H1 (cell line): ENCODE measurements at regions not wholly inside any gene's neighbourhood (a gene's known extent, or its start where the extent isn't known, plus 50 kb on each side); places are given as distances from the start of the nearest gene placed in this dataset.

Experiments used
- ASH2L ChIP-seq: fragments of 200-600, 300-600 bp; sonication (generic); IDR thresholded peaks from one replicate; pipeline ENCODE4 v1.7.1; 2017; ENCODE audit warnings: low read length
- BCL11A ChIP-seq, 2 experiments: IDR thresholded peaks; one replicate each; pipeline ENCODE4 v1.6.1; 2011; ENCODE audit warnings: low read depth in 2 of 2, low read length in 2 of 2, mild to moderate bottlenecking in 2 of 2
- FOSL1 ChIP-seq: IDR thresholded peaks from 2 replicates; pipeline ENCODE4 v1.6.1; 2011; ENCODE audit warnings: mild to moderate bottlenecking, low read depth, low read length, moderate library complexity; ENCODE audit not compliant: insufficient read depth
- GTF2F1 ChIP-seq: IDR thresholded peaks from 2 replicates; pipeline ENCODE4 v1.6.1; 2012; ENCODE audit warnings: low read depth, low read length, improper control_type of control experiment, borderline replicate concordance
- JUND ChIP-seq: IDR thresholded peaks from 2 replicates; pipeline ENCODE4 v1.6.1; 2011; ENCODE audit warnings: mild to moderate bottlenecking, improper control_type of control experiment, low read length
- RXRA ChIP-seq: IDR thresholded peaks from 2 replicates; pipeline ENCODE4 v1.6.1; 2011; ENCODE audit warnings: low read depth, mild to moderate bottlenecking, low read length, moderate library complexity; ENCODE audit not compliant: insufficient read depth
- SP1 ChIP-seq: IDR thresholded peaks from 2 replicates; pipeline ENCODE4 v1.6.1; 2011; ENCODE audit warnings: low read depth, low read length
- SP4 ChIP-seq: IDR thresholded peaks from 2 replicates; pipeline ENCODE4 v1.6.1; 2012; ENCODE audit warnings: low read length, inconsistent platforms
- TF ChIP-seq, protein P1 (sequence below): fragments of 300-600 bp; sonication (generic); IDR thresholded peaks from 2 replicates; pipeline ENCODE4 v1.7.1; 2012; ENCODE audit warnings: low read length, moderate library complexity, mild to moderate bottlenecking, inconsistent platforms; ENCODE audit not compliant: insufficient replicate concordance
- TF ChIP-seq, protein P2 (sequence below): IDR thresholded peaks from 2 replicates; pipeline ENCODE4 v1.6.1; 2012; ENCODE audit warnings: low read length, inconsistent platforms

DNA sequence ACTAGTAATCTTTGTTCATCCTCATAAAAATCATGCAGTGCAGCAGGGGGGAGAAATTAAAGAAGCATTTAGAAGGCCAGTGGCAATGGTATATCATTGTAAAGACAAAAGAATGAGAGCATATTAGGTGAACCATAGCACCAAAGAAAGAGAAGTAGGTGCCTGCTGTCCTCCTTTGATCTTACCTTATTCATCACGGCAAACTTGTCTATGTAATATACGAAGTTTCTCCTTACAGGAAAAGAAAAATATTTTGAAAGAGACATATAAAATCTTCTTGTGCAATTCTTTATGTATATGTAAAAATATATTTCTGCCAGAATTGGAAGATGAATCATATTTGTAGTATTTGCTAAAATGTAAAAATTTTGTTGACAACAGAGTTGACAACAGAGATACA is 411.3 kb upstream of the ARRDC3 start (continued):
- TF ChIP-seq, protein P1, sequence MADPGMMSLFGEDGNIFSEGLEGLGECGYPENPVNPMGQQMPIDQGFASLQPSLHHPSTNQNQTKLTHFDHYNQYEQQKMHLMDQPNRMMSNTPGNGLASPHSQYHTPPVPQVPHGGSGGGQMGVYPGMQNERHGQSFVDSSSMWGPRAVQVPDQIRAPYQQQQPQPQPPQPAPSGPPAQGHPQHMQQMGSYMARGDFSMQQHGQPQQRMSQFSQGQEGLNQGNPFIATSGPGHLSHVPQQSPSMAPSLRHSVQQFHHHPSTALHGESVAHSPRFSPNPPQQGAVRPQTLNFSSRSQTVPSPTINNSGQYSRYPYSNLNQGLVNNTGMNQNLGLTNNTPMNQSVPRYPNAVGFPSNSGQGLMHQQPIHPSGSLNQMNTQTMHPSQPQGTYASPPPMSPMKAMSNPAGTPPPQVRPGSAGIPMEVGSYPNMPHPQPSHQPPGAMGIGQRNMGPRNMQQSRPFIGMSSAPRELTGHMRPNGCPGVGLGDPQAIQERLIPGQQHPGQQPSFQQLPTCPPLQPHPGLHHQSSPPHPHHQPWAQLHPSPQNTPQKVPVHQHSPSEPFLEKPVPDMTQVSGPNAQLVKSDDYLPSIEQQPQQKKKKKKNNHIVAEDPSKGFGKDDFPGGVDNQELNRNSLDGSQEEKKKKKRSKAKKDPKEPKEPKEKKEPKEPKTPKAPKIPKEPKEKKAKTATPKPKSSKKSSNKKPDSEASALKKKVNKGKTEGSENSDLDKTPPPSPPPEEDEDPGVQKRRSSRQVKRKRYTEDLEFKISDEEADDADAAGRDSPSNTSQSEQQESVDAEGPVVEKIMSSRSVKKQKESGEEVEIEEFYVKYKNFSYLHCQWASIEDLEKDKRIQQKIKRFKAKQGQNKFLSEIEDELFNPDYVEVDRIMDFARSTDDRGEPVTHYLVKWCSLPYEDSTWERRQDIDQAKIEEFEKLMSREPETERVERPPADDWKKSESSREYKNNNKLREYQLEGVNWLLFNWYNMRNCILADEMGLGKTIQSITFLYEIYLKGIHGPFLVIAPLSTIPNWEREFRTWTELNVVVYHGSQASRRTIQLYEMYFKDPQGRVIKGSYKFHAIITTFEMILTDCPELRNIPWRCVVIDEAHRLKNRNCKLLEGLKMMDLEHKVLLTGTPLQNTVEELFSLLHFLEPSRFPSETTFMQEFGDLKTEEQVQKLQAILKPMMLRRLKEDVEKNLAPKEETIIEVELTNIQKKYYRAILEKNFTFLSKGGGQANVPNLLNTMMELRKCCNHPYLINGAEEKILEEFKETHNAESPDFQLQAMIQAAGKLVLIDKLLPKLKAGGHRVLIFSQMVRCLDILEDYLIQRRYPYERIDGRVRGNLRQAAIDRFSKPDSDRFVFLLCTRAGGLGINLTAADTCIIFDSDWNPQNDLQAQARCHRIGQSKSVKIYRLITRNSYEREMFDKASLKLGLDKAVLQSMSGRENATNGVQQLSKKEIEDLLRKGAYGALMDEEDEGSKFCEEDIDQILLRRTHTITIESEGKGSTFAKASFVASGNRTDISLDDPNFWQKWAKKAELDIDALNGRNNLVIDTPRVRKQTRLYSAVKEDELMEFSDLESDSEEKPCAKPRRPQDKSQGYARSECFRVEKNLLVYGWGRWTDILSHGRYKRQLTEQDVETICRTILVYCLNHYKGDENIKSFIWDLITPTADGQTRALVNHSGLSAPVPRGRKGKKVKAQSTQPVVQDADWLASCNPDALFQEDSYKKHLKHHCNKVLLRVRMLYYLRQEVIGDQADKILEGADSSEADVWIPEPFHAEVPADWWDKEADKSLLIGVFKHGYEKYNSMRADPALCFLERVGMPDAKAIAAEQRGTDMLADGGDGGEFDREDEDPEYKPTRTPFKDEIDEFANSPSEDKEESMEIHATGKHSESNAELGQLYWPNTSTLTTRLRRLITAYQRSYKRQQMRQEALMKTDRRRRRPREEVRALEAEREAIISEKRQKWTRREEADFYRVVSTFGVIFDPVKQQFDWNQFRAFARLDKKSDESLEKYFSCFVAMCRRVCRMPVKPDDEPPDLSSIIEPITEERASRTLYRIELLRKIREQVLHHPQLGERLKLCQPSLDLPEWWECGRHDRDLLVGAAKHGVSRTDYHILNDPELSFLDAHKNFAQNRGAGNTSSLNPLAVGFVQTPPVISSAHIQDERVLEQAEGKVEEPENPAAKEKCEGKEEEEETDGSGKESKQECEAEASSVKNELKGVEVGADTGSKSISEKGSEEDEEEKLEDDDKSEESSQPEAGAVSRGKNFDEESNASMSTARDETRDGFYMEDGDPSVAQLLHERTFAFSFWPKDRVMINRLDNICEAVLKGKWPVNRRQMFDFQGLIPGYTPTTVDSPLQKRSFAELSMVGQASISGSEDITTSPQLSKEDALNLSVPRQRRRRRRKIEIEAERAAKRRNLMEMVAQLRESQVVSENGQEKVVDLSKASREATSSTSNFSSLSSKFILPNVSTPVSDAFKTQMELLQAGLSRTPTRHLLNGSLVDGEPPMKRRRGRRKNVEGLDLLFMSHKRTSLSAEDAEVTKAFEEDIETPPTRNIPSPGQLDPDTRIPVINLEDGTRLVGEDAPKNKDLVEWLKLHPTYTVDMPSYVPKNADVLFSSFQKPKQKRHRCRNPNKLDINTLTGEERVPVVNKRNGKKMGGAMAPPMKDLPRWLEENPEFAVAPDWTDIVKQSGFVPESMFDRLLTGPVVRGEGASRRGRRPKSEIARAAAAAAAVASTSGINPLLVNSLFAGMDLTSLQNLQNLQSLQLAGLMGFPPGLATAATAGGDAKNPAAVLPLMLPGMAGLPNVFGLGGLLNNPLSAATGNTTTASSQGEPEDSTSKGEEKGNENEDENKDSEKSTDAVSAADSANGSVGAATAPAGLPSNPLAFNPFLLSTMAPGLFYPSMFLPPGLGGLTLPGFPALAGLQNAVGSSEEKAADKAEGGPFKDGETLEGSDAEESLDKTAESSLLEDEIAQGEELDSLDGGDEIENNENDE: no peak
- TF ChIP-seq SP4: no peak
- TF ChIP-seq FOSL1: no peak
- TF ChIP-seq, protein P2, sequence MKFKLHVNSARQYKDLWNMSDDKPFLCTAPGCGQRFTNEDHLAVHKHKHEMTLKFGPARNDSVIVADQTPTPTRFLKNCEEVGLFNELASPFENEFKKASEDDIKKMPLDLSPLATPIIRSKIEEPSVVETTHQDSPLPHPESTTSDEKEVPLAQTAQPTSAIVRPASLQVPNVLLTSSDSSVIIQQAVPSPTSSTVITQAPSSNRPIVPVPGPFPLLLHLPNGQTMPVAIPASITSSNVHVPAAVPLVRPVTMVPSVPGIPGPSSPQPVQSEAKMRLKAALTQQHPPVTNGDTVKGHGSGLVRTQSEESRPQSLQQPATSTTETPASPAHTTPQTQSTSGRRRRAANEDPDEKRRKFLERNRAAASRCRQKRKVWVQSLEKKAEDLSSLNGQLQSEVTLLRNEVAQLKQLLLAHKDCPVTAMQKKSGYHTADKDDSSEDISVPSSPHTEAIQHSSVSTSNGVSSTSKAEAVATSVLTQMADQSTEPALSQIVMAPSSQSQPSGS: no peak
- no peak for TF ChIP-seq RXRA
- TF ChIP-seq SP1: no peak
- no peak for TF ChIP-seq BCL11A (IDR thresholded peaks at IDR 0.05; ENCODE audit: low read depth in 2 of 2, low read length in 2 of 2)
- TF ChIP-seq ASH2L: no peak
- TF ChIP-seq GTF2F1: no peak
- no peak for TF ChIP-seq JUND
